Dermis blood vessel endothelial cell (primary cell): ENCODE measurements at regions not wholly inside any gene's neighbourhood (a gene's known extent, or its start where the extent isn't known, plus 50 kb on each side); places are given as distances from the start of the nearest gene placed in this dataset.

Experiments used
- DNase-seq: peaks from one replicate; pipeline ENCODE4 v3.0.0; 2010

DNA sequence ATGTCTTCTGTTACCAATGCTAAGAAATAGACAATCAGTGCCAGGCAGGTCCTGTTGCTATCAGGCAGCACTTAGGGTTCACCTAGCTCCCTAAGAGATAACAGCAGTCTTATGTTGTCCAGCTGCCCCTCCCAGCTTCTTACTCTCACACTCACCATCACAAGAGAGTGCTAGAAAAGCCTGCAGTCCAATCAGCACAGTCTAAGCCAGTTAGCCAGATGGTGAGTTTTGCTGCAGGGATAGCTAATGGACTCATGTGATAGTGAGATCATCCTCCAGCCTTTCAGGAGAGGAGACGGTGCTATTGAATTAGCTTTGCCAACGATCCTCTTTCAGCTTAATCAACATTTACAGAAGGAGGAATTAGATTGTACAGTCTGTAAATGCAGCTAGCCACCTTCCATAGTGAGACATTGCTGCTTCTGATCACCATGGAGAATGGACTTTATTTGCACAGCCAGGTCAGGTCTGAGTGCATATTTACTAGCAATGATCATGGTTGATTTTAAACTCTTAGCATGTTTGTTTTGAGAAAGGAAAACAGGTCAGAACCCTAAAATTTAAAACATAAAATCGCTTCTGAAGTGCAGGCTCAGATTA lies 438.3 kb downstream of the CENPC start:
- DNase-seq = no peak

DNA sequence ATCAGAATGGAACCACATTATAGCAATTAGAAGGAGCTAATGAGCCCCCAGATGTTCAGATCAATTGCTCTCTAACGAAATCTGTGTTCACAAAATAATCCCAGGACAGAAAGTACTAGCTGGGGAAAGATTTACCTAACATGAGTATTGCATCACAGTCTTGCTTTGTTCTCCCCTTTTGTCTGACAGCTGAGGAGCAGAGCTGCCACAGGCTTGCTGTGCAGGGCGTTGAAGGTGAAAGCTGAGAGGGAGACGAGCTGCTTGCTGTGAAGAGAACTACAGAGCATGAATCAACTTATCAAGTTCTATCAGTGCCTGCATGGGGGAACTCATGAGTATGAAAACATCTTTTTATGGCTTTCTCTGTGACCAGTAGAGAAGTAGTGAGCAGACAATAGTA lies 441.2 kb downstream of the CENPC start:
- no peak for DNase-seq

DNA sequence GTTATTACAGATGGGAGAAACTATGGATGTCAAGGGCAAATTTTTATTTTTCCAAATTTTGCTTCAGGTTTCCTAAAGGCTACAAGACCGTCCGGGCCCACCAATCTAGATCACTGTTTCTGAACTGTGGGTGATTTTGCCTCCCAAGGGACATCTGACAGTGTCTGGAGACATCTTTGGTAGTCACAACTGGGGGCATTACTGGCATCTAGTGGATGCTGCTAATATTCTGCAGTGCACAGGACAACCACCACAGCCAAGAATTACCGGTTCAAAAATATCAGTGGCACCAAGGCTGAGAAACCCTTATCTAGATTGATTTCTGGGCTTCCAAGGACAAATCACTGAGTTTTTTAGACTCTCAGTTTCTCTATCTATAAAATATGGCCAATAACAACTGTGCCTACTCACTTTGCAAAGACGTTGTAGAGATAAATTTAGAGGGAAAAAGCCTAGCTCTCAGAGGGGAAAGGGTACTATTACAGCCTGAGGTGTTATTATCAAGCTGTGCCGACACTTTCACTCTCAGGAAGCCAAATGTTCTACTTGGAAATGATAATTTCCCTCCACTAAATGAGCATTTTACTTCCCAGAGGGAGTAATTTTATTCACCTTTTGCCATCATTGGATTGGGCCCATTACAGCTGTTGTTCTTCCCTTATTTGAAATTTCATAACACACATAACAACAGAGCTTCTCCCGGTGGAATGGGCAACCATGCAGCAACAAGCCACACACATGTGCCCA lies 442.1 kb downstream of the CENPC start:
- DNase-seq = no peak

DNA sequence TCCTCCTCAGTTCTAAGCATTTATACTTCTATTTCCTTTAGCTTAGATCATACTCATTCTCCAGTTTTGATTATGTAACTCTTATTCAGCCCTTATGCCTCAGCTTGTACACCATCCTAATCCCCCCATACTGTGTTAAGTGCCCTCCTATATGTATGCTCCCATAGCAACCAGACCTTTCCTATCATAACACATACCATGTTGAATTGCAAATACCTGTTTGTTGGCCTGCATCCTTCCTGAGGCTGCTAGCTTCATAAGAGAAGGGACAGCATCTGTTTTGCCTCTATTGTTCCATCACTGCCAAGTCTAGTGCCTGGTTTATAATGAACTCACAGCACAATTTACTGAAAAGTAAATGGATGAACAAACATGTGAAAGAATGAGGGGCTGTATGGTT lies 443.7 kb downstream of the CENPC start:
- DNase-seq = no peak

DNA sequence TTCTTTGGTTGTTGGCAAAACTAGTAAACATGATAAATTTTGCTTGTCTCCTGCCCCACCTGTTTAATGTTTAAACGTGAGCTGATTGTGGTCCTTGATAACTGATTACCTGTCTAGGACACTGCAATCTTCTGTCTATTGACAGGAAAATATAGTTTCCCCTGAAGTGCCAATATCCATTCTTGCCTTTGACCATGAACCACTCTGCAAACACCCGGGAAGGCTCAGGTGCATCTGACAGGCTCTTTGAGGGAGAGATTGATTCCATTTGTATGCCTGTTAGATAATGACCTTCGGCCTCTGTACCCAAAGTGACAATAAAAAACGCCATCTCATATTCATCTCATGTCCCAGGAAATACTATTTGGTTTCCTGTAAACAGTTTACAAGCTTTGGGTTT lies 453.0 kb downstream of the CENPC start:
- DNase-seq = no peak

DNA sequence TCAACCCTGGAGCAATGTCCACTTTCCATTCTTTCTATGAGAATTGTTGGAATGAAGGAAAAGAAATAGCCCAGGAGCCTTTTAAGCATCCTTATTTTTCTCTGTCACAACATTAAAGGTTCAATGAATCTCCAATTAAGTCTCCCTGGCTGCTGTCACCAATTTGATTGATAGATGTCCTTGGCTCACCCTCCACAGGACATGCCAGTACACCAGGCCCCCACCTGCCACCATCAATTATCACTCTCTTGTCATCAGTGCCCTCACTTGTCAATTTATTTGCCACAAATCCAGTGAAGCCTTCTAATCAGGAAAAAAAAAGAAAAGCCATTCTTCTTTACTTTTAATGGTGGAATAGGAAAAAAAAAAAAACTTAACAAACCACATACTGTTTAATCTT lies 453.6 kb downstream of the CENPC start:
- DNase-seq = no peak

DNA sequence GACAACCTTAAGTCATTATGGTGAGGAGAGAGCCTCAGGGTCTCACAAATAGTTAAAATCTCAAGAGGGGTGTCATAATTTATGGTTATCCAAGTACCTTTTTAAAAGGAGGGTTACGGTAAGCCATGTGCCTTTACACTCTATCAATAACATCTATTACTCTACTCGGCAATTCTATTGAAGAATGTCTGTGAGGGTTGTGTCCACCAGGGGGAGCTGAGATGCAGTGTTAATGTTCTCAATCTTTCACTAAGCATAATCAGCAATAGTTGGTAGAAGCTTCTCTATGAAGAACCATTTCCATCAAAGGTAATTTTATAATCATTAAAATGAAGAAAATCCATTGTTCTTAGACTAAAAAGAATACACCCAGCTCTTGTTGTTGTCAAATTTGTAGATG lies 457.4 kb downstream of the CENPC start:
- DNase-seq = no peak

DNA sequence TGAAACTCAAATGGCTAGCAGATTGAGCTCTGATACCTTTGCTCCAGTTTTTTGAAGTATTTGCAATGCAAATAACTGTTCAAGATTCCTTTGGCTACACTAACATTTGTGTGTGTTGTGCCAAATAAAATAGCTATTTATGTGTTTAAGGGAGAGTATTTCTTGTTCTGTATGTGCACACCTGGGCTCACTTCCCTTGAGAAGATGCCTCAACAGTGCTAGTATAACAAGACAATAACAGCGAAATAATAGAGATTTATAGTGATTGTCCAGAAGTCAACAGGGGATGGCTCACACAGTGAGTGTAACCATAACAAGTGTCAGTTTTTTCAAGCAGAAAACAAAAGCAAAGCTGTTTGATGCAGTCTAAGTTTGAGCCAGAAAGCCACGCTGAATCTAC lies 460.5 kb downstream of the CENPC start:
- DNase-seq = no peak

DNA sequence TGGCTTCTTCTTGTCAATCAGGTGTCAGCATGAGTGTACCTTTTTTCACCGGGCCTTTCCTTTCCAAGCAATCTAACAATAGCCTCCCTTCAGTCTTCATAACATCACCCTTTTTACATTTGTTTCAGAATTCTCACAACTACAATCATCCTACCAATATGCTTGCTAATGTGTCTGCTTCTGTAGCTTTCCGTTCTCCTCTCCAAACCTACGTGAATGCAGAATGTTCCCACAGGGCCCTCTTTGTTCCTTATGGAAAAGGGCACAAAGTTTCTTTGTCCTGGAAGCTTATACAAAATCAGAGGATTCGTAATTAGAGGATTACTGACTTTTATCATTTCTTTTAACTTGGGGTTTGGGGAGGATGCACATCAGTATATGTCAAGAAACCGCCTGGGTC lies 461.8 kb downstream of the CENPC start:
- DNase-seq = no peak

DNA sequence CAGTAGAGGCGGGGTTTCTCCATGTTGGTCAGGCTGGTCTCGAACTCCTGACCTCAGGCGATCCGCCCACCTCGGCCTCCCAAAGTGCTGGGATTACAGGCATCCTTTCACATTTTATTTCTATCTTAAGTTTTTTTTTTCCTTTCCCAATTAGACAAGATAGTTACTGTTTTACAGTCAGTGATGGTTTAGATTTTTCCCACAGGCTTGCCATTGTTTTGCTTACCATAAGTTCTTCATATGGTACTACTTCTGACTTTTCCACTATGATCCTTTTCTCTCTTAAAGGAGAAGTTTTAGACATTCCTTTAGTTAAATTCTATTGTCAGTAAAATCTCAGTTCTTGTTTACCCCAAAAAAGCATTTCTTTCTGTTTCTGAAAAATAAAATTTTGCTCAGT lies 462.6 kb downstream of the CENPC start:
- no peak for DNase-seq

DNA sequence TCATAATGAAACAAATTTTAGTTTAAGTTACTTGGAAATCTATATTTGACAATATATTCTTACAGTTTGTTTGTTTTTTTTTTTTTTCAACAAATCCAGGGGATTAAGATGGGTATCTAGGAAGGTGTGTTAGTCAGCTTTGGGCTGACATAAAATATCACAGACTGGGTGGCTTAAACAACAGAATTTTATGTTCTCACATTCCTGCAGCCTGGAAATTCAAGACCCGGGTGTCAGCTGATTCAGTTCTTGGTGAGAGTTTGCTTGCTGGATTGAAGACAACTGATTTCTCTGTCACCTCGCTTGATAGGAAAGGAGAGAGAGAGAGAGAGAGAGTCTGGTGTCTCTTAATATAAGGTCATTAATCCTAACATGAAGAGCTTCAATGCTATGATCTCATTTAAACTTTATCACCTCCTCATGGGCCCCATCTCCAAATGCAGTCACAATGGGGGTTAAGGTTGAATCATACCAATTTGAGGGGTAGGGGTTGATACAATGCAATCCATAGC lies 465.2 kb downstream of the CENPC start:
- DNase-seq = no peak

DNA sequence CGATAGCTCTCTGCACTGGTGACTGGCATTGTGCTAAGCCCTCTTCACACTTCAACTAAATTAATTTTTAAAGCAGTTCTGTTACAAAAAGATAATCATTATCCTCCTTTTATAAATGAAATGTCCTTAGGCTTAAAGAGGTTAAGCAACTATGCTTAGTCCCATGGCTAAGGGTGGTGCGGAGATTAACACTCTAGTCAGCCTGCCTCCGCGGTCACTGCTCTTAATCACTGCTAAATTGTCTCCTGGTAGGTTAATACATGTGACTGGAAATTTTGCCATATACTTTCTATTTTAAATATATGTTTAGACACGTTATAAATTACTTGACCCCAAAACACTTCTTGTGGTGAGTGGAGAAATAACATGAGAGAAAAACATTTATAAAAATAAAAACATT lies 473.7 kb downstream of the CENPC start:
- no peak for DNase-seq

DNA sequence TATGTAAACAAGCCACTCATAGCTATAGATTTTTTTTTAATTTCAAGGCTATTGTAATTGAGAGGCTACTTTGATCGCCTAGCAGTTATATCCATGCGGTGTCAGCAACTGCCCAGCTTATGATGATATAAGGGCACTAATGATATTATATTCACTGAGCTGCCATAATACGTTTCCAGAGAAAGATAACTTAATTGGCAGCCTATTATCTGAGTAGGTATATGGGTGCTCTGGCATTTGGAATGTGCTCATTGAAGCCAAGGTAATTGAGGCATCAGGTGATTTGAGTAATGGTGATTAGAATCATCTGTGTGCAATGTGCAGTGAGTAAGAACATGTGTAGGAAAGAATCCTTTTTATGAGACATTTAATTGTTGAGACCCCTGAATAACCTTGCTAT lies 490.0 kb downstream of the CENPC start:
- DNase-seq = no peak

DNA sequence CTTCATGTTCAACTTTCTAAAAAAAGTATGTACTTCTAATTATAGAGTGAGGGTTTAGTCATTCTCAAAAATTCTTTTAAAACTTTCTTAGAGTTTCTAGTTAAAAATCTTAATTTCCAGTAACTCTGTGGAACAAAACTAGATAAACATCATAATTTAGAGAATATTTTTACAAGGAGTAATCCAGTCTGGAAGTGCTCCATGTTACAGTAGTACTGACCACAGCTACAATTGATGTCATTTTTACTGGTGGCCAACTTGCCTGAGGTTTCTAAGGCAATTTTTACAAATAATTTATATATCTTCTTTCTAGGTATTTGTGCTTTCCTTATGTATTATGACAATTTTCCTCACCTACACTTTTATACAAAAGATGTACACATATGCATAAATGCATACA lies 490.4 kb downstream of the CENPC start:
- no peak for DNase-seq

DNA sequence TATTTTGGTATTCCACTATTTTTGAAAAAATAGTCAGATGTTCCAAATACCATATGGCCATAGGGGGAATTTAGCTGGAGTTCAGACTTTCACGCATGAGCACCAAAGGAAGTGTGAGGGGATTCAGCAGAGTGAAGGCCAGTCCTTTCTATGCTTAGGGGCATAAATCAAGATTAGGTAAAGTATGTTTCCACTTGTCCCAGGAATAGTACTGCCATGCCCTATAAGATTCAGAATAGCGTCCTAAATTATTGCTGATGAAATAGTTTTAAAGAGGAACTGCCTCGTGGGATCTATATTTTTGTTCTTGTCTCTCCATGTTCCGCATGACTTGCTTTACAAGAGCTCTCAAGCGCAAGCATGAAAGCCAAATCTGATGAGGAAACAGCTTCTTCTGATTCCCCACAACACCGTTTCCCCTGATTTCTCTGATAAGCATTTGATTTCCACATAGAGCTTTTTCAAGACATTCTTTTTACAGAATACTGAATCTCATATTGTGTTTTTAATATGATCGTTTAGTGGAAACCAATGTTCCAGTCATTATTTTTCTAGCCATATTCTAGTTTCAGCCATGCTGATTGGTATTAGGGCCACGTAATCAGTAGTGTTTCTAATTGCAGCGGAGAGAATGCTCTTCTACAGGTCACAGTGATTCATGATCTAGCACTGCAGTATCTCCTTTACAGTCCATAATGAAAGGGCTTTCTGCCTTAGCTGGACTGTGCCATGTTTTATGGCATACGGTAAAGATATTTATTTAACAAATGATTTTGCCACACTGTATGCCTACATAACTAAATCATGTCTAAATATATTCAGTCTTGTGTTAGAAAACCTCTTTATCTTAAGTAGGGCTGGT lies 492.3 kb downstream of the CENPC start:
- DNase-seq = no peak

DNA sequence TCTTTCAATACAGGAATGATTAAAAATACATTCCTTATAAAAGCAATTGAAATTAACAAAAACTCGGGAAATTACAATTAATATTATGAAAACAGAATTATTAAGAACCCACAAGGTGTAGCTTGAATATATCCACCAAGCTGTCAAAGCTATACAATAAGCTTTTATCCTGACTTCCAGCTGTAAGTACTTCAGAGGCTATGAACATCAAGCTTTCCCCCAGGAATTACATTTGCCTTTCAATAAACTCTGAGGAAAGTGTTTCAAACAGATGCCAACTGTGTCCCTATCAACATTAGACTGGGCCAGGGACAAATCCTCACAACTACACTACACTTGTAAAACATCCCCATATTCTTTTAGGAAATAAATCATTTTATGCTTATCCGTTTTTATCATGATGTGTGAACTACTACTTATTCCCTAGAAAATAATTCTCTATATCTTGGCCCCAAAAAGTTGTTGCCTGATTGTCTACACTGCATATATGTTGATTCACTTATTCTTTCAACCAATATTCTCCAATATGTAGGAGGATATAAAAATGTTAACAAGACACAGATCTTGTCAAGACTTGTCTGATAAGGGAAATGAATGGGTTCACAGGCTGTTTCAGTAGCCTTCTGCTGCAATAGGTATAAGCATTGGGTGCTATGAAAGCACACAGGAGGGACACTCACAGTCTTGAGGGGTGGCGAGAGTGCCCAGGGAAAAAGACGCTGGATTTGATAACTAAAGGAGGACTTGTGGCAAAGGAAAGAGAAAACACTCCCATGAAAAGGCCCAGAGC lies 494.1 kb downstream of the CENPC start:
- no peak for DNase-seq

DNA sequence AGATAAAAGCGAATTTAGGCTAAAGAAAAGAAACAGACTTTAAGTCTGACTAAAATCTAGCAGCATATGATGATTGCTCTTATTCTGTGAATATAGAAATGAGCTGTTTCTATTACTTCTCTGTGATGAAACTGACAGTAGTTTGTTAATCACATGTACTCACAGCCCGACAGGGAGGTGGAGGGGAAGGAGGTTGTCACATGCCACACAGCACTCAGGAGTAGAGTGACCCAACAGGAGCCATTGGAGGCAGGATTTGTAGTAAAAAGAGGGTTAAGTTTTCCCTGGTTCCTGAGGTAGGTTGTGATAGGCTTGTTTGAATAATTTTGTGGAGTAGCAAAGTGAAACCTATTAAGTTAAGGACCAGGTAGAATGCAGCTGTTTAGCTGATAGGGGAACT lies 495.9 kb downstream of the CENPC start:
- DNase-seq = no peak

DNA sequence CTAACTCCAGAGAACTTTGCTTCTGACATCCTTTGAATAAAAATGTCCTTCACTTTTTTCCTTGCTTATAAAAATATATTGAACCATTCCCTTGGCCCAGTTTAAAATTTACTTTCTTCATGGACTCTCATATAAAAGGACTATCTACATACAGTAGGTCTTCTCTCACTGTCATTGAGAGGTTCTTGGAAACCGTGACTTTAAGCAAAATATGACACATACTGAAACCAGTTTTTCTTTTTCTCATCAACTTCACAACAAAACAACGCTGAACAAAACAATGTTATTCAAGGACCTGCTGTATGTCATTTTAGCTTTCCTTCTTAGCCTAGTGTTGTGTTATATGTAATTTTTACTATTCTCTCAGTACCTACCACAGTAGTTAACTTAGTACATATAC lies 496.8 kb downstream of the CENPC start:
- DNase-seq = no peak

DNA sequence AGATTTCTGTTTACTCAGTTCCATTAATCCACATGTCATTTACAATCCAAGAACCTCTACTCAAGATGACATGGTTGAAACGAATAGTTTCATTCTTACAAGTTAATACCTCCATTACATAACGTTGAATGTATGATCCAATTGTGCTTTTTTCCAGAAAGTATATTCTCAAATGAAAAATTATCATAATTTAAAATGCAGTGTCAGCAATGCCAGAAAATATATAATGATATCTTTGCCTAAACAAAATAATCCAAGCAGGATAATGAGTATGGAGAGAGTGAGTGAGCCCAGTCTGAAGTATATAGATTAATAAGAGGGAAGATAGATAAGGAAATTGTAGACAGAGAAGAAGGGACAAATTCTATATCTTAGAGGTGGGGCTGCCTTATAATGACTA lies 505.0 kb downstream of the CENPC start:
- DNase-seq = no peak

DNA sequence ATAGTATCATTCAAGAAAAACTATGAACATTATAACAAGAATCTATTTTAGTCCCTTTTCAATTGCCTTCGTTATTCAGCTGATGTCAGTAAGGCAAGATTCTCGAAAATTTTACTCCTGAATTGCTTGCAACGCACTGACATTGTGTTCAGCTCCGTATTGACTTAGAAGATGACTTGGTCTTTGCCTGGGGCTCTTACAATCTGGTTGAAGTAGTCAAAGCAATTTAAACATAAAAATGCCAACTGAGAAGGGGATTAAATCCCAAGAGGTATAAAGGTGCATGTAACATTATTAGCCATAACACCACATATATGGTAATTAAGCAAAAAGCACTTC lies 507.1 kb downstream of the CENPC start:
- no peak for DNase-seq

DNA sequence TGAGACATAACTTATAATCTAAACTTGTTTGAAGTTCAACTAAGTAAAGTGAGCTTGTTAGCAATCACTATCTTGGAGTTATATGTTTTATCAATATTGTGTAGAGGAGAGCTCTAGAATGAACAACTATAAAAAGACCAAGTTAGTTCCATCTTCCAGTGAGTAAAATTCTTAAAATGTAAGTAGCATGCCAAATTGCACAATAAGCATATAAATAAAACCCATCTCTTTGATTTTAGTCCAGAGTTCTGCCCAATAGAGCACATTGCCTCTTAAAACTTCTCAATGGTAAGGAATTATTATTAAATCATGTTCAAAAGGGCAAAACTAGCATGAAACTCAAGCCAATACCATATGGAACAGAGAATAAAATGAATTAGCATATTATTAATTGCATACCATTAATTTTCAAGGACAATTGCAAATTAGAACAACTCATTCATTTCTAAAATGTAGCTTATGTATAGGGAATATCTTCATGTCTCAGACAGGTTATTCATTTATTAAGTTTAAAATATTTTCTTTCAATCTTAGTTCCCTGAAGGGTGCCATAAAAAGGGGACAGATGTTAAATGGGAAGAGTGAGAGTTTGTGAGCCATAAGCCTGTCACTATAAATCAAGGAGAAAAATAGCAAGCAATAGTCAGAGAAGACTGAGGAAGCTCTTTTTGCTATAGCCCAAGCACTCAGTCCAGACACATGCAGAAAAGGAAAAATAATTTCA lies 507.6 kb downstream of the CENPC start:
- DNase-seq = no peak

DNA sequence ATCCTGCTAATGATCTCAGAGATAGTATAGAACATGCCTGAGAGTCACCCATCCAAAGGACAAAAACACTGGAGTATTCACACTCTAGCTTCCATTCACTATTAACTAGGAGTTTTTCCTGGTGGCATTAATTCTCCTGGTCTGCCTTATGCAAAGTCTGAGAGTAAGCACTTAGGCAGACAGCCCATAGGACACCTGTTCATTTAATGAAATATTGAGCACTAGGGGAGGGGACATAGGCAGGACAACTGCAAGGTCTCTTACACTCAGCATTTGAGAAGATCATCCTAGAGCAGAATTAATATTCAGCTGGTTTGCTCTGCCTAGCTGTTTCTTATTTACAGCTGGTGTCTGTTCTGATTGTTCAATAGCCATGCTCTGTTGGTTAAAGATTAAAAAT lies 508.5 kb downstream of the CENPC start:
- DNase-seq = no peak
